ENCODE measurements at regions not wholly inside any gene's neighbourhood (a gene's known extent, or its start where the extent isn't known, plus 50 kb on each side); places are given as distances from the start of the nearest gene placed in this dataset.

DNA sequence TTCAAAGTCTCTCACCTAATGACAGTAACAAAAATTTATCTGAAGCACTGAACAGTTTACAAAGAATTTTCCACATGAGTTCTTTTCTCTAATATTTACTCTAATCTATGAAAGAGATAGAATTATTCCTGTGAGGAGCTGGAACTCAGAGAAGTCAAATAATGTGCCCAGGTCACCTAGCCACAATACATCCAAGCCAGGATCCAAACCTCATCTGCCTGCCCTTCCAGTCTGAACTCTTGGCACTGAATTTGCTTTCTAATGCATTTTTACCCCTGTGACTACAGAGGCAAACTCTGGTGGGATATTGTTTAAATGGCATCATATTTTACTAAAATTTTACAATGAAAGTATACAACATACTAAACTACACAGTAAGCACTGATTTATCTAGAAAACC is 191.4 kb upstream of the RORA start:
- Histone ChIP-seq H3K36me3 (ENCODE audit: control insufficient read depth, insufficient read depth, low read length) (no peaks in the 10 kb centered on the region), H3K9me3 (ENCODE audit: control insufficient read depth, insufficient read depth, low read length) (no peaks in the 10 kb centered on the region), H3K9ac (ENCODE audit: low read depth, low read length) (no peak overlapping the region), H3K4me3 (ENCODE audit: low read depth, low read length) (no peak overlapping the region), H3K27me3 (ENCODE audit: control insufficient read depth, insufficient read depth, low read length) (no peaks in the 10 kb centered on the region), H3K4me1 (ENCODE audit: control insufficient read depth, insufficient read depth, low read length) (peaks cover 4% of the 10 kb centered on the region)

DNA sequence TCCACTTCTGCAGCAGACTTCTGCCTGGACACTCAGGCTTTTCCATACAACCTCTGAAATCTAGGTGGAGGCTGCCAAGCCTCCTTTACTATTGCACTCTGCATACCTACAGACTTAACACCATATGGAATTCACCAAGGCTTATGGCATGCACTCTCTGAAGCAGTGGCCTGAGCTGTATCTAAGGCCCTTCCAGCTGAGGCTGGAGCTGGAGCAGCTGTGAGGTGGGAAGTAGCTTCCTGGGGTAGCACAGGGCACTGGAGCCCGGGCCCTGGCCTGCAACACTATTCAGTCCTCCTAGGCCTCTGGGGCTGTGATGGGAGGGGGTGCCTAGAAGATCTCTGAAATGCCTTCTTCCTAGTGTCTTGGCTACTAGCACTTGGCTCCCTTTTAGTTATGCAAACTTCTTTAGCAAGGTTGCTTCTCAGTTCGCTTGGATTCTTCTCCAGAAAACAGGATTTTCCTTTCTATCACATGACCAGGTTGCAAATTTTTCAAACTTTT is 186.6 kb upstream of the RORA start:
- no peak overlapping the region for H3K4me3 ChIP-seq (ENCODE audit: low read depth, low read length)
- no peaks in the 10 kb centered on the region for H3K36me3 ChIP-seq (ENCODE audit: control insufficient read depth, insufficient read depth, low read length)
- no peaks in the 10 kb centered on the region for H3K4me1 ChIP-seq (ENCODE audit: control insufficient read depth, insufficient read depth, low read length)
- H3K9ac ChIP-seq (ENCODE audit: low read depth, low read length): no peak overlapping the region
- no peaks in the 10 kb centered on the region for H3K9me3 ChIP-seq (ENCODE audit: control insufficient read depth, insufficient read depth, low read length)
- H3K27me3 ChIP-seq (ENCODE audit: control insufficient read depth, insufficient read depth, low read length): no peaks in the 10 kb centered on the region

DNA sequence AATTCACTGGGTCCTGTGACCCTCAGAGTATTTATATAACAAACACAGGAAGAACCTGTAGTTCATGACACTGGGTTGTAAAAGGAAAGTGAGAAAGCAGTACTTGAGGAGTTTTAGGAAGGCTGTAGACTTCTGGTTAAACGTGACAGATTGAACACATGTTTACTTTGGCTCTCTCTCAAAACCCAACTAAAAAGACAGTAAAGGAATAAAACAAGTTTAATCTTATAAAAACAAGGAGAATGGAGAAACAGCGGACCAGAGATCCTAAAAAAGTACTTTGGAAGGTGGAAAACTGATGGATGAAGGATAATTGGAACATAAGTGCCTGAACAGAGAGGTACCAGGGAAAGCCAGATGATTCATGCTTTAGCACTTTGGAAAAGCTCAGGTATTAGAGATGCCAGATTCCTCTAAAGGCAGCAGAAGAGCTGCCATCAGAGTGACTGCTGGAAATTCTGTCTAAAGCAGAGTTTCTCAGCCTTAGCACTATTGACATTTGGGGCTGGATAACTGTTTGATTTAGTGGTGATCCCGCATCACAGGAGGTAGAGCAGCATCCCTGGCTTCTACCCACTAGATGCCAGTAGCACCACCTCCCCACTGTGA is 182.9 kb upstream of the RORA start:
- H3K9me3 ChIP-seq (ENCODE audit: control insufficient read depth, insufficient read depth, low read length): no peaks in the 10 kb centered on the region
- H3K9ac ChIP-seq (ENCODE audit: low read depth, low read length): no peak overlapping the region
- no peaks in the 10 kb centered on the region for H3K36me3 ChIP-seq (ENCODE audit: control insufficient read depth, insufficient read depth, low read length)
- no peaks in the 10 kb centered on the region for H3K4me1 ChIP-seq (ENCODE audit: control insufficient read depth, insufficient read depth, low read length)
- H3K27me3 ChIP-seq (ENCODE audit: control insufficient read depth, insufficient read depth, low read length): no peaks in the 10 kb centered on the region
- no peak overlapping the region for H3K4me3 ChIP-seq (ENCODE audit: low read depth, low read length)

DNA sequence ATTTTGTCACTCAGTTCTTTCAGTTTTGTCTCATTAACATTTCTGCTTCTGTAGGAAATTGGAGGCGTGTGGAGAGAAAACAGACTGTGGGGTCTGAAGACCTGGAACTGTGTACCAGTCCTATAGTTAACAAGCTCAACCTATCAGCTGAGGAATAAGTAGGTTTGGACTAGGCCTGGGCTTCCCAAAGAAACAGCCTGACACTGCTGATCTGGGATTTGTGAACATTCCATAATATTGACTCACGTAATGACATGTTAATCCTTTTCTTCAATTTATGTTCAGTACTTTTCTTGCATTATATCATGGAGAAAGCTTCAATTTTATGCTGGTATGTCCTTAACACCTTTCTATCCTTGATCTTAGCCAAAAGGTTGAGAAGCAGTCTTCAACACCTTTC is 181.6 kb upstream of the RORA start:
- Histone ChIP-seq H3K36me3 (ENCODE audit: control insufficient read depth, insufficient read depth, low read length) (no peaks in the 10 kb centered on the region), H3K4me1 (ENCODE audit: control insufficient read depth, insufficient read depth, low read length) (no peaks in the 10 kb centered on the region), H3K9me3 (ENCODE audit: control insufficient read depth, insufficient read depth, low read length) (no peaks in the 10 kb centered on the region), H3K4me3 (ENCODE audit: low read depth, low read length) (no peak overlapping the region), H3K27me3 (ENCODE audit: control insufficient read depth, insufficient read depth, low read length) (no peaks in the 10 kb centered on the region), H3K9ac (ENCODE audit: low read depth, low read length) (no peak overlapping the region)

DNA sequence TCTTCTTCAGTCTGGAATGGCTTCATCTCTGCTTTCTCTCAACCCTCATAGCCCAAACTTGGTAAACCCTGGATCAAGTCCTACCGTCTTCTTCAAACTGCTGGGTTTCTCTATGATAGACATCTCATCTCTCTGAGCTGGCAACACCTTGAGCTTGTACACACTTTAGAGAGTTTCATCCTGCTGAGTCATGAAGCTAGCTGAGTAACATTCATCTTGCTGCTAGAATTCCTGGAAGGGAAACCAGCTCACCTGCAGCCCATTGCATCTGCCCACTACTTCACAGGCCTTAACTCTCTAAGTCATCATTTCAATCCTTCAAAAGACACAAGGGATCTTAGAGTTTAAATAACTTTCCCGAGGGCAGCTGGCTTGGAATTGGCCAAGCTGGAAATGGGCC is 175.5 kb upstream of the RORA start:
- Histone ChIP-seq H3K36me3 (ENCODE audit: control insufficient read depth, insufficient read depth, low read length) (no peaks in the 10 kb centered on the region), H3K27me3 (ENCODE audit: control insufficient read depth, insufficient read depth, low read length) (no peaks in the 10 kb centered on the region), H3K9me3 (ENCODE audit: control insufficient read depth, insufficient read depth, low read length) (no peaks in the 10 kb centered on the region), H3K4me3 (ENCODE audit: low read depth, low read length) (no peak overlapping the region), H3K9ac (ENCODE audit: low read depth, low read length) (no peak overlapping the region), H3K4me1 (ENCODE audit: control insufficient read depth, insufficient read depth, low read length) (no peaks in the 10 kb centered on the region)

DNA sequence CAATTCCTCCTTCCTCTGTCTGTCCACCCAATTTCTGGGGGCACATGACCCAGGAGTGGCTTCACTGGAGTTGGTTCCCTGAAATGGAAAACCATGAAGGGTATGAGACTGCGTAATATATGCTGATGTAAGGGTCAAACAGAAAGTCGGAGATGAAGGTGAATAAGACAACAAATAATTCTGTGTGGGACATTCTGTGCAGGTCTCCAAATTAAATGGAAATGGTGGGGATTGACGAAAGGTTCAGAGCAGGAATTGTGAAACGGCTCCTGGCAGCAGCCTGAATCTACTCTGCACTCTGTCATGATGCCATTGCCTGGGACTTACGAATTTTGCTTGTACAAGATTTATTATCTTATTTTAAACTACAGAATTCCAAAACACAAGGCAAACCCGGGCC is 174.8 kb upstream of the RORA start:
- H3K27me3 ChIP-seq (ENCODE audit: control insufficient read depth, insufficient read depth, low read length): no peaks in the 10 kb centered on the region
- no peaks in the 10 kb centered on the region for H3K9me3 ChIP-seq (ENCODE audit: control insufficient read depth, insufficient read depth, low read length)
- no peak overlapping the region for H3K4me3 ChIP-seq (ENCODE audit: low read depth, low read length)
- no peak overlapping the region for H3K9ac ChIP-seq (ENCODE audit: low read depth, low read length)
- no peaks in the 10 kb centered on the region for H3K4me1 ChIP-seq (ENCODE audit: control insufficient read depth, insufficient read depth, low read length)
- H3K36me3 ChIP-seq (ENCODE audit: control insufficient read depth, insufficient read depth, low read length): no peaks in the 10 kb centered on the region

DNA sequence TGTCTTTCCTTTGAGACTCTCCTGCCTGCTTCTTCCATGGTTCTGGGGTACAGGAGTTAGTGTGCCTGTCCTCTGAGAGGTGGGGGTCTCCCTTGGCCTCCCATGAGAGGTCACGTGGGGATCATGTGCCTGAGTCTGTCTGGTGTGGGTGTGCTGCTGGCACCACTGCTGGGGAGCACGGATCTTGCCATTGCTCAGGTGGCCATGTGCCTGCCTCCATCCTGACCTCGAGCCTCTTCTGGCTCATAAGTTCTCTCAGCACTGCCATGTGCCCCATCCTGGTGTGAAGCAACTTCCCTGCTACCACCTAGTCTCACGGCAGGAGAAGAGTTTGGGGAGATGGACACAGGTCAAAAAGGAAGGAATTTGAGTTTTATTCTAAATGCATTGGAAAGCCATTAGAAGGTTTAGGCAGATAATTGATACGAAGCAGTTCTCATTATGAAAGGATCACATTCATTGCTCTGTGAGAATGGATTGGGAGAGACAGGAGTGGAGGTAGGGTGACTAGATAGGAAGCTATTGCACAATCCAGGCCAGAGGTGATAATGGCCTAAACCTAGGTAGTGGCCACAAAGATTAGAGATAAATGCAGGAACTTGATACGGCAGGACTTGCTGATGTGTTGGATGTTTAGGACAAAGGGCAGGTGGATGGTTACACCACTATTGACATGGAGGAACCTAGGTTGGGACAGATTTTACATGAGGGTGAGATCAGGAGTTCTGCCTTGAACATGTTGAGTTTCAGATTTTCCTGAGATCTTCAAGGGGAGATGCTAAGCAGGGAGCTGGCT is 173.0 kb upstream of the RORA start:
- Histone ChIP-seq H3K4me3 (ENCODE audit: low read depth, low read length) (no peak overlapping the region), H3K9me3 (ENCODE audit: control insufficient read depth, insufficient read depth, low read length) (no peaks in the 10 kb centered on the region), H3K4me1 (ENCODE audit: control insufficient read depth, insufficient read depth, low read length) (no peaks in the 10 kb centered on the region), H3K9ac (ENCODE audit: low read depth, low read length) (no peak overlapping the region), H3K36me3 (ENCODE audit: control insufficient read depth, insufficient read depth, low read length) (no peaks in the 10 kb centered on the region), H3K27me3 (ENCODE audit: control insufficient read depth, insufficient read depth, low read length) (no peaks in the 10 kb centered on the region)

DNA sequence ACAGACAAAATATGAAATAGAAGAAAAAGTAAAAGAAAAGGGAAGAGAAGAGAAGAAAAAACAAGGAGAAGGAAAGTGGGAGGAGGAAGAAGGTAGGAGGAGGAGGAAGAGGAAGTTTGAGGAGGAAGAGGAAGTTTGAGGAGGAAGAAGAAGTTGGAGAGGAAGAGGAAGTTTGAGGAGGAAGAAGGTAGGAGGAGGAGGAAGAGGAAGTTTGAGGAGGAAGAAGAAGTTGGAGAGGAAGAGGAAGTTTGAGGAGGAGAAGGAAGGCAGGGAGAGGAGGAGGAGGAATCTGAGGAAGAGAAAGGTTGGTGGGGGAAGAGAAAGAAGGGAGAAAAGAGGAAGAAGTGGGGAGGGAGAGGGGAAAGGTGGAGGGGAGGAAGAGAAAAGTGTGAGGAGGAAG is 169.2 kb upstream of the RORA start:
- H3K36me3 ChIP-seq (ENCODE audit: control insufficient read depth, insufficient read depth, low read length): no peaks in the 10 kb centered on the region
- H3K27me3 ChIP-seq (ENCODE audit: control insufficient read depth, insufficient read depth, low read length): no peaks in the 10 kb centered on the region
- no peaks in the 10 kb centered on the region for H3K9me3 ChIP-seq (ENCODE audit: control insufficient read depth, insufficient read depth, low read length)
- H3K4me1 ChIP-seq (ENCODE audit: control insufficient read depth, insufficient read depth, low read length): no peaks in the 10 kb centered on the region
- H3K4me3 ChIP-seq (ENCODE audit: low read depth, low read length): no peak overlapping the region
- H3K9ac ChIP-seq (ENCODE audit: low read depth, low read length): no peak overlapping the region

DNA sequence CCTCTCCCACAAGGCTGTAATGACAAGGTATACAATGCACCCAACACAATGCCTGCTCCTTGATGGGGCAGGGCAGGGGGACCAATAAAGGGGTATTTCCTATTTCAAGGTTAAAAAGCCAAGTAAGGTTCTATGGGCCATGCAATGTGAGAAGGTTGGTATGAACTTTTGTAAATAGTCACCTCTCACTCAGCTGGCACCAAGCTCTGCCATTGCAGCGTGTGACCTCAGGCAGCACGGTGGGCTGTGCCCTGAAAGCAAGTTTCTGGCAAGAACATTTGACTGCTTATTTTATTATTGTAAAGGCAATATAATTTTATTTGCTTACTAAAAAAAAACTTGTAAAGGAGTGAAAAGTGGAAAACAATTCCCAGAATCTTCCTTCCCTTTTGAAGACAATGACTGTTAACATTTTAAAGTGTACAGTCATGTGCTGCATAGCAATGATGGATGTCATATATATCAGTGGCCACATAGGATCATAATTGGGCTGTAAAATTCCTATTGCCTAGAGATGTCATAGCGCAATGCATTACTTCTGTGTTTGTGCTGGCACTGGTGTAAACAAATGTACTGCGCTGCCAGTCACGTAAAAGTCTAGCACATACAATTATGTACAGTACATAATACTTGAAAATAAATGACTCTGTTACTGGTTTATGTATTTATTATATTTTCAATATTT is 167.3 kb upstream of the RORA start:
- Histone ChIP-seq H3K36me3 (ENCODE audit: control insufficient read depth, insufficient read depth, low read length) (no peaks in the 10 kb centered on the region), H3K9me3 (ENCODE audit: control insufficient read depth, insufficient read depth, low read length) (no peaks in the 10 kb centered on the region), H3K4me1 (ENCODE audit: control insufficient read depth, insufficient read depth, low read length) (no peaks in the 10 kb centered on the region), H3K4me3 (ENCODE audit: low read depth, low read length) (no peak overlapping the region), H3K9ac (ENCODE audit: low read depth, low read length) (no peak overlapping the region), H3K27me3 (ENCODE audit: control insufficient read depth, insufficient read depth, low read length) (no peaks in the 10 kb centered on the region)

DNA sequence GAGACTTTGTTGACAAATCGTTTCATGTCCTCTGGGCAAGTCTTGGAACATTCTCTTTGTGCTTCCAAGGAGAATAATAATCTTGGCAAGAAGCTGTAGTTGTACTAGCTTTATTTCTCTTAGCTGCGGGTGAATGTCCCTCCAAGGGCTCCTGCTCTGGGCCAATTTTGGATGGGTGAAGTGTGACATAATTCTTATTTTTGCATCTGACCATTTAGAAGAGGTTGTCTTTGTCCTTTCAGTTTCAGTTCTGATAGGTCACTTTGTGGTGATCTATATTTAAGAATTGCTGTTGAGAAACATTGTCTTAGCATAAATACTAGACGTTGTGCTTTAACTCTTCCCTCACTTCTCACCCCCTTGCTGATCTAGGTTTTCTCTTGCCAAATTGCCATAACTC is 164.8 kb upstream of the RORA start:
- Histone ChIP-seq H3K4me1 (ENCODE audit: control insufficient read depth, insufficient read depth, low read length) (no peaks in the 10 kb centered on the region), H3K4me3 (ENCODE audit: low read depth, low read length) (no peak overlapping the region)

DNA sequence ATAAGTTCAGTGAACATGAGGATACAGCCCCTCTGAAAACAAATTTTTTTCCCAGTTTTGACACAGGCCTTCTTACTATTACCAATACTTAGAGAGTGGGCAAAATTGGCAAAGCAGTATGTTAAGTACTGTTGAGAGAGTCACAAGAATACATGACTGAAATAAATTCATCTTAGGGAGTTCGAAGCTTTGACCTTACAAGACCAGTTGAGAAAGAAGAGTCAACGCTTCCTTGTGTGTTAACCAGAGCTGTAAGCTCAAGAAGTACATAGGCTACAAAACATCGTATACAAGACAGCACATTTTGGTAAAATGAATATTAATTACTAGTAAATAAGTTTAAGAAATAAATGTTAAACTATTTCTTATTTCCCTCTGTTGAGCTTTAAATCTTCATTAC is 164.4 kb upstream of the RORA start:
- Histone ChIP-seq H3K4me3 (ENCODE audit: low read depth, low read length) (no peak overlapping the region), H3K27me3 (ENCODE audit: control insufficient read depth, insufficient read depth, low read length) (no peaks in the 10 kb centered on the region), H3K36me3 (ENCODE audit: control insufficient read depth, insufficient read depth, low read length) (no peaks in the 10 kb centered on the region), H3K9ac (ENCODE audit: low read depth, low read length) (no peak overlapping the region), H3K4me1 (ENCODE audit: control insufficient read depth, insufficient read depth, low read length) (no peaks in the 10 kb centered on the region), H3K9me3 (ENCODE audit: control insufficient read depth, insufficient read depth, low read length) (no peaks in the 10 kb centered on the region)

More for the DNA sequence above, 164.8 kb upstream of the RORA start:
- Histone ChIP-seq H3K9ac (ENCODE audit: low read depth, low read length) (no peak overlapping the region), H3K27me3 (ENCODE audit: control insufficient read depth, insufficient read depth, low read length) (no peaks in the 10 kb centered on the region), H3K36me3 (ENCODE audit: control insufficient read depth, insufficient read depth, low read length) (no peaks in the 10 kb centered on the region), H3K9me3 (ENCODE audit: control insufficient read depth, insufficient read depth, low read length) (no peaks in the 10 kb centered on the region)

DNA sequence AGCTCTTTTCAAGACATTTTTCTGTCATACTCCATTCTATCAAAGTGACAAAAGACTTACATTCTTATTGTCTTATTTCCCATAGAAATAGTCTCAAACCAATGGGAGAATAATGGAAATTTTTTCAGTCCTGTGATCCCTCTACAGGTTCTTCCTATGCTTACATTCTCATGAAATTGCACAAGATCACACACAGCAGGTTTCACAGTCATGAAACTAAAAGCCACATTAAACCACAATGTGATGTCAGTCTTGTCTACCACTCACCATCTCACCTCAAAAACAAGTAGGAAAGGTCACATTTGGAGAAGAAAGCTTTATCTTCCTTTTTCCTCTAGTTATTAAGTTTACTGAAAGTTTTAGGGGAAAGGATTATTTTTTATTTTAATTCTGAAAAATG is 161.0 kb upstream of the RORA start:
- no peaks in the 10 kb centered on the region for H3K36me3 ChIP-seq (ENCODE audit: control insufficient read depth, insufficient read depth, low read length)
- H3K27me3 ChIP-seq (ENCODE audit: control insufficient read depth, insufficient read depth, low read length): no peaks in the 10 kb centered on the region
- H3K9me3 ChIP-seq (ENCODE audit: control insufficient read depth, insufficient read depth, low read length): no peaks in the 10 kb centered on the region
- no peak overlapping the region for H3K4me3 ChIP-seq (ENCODE audit: low read depth, low read length)
- no peaks in the 10 kb centered on the region for H3K4me1 ChIP-seq (ENCODE audit: control insufficient read depth, insufficient read depth, low read length)
- no peak overlapping the region for H3K9ac ChIP-seq (ENCODE audit: low read depth, low read length)
